Skeletal muscle satellite cell (primary cell): ENCODE measurements at regions not wholly inside any gene's neighbourhood (a gene's known extent, or its start where the extent isn't known, plus 50 kb on each side); places are given as distances from the start of the nearest gene placed in this dataset.
A peak's percentile ranks its signal among the peaks of the same experiment; 100 is the strongest.
"Not testable (repeated sequence)": the region's sequence is repeated elsewhere in the genome, so short reads cannot be mapped to it uniquely, and the experiment has no call there.

Experiments used
- H3K27me3 ChIP-seq: 2 replicates; pipeline ENCODE4 v1.7.0; 2013; ENCODE audit warnings: low read length; ENCODE audit not compliant: control insufficient read depth, insufficient read depth
- H3K36me3 ChIP-seq: 2 replicates; pipeline ENCODE4 v1.7.0; 2013; ENCODE audit warnings: mild to moderate bottlenecking, control low read depth, low read length; ENCODE audit not compliant: insufficient read depth
- H3K4me1 ChIP-seq: 2 replicates; pipeline ENCODE4 v1.7.0; 2013; ENCODE audit warnings: low read length; ENCODE audit not compliant: control insufficient read depth, insufficient read depth
- H3K4me2 ChIP-seq: 2 replicates; pipeline ENCODE4 v1.7.0; 2013; ENCODE audit warnings: mild to moderate bottlenecking, low read length
- H3K4me3 ChIP-seq: 2 replicates; pipeline ENCODE4 v1.7.0; 2013; ENCODE audit warnings: low read length
- H3K9ac ChIP-seq: 2 replicates; pipeline ENCODE4 v1.7.0; 2013; ENCODE audit warnings: mild to moderate bottlenecking, low read depth, low read length, moderate library complexity
- H3K9me3 ChIP-seq: replicated peaks from 2 replicates; pipeline ENCODE4 v1.7.0; 2013; ENCODE audit warnings: mild to moderate bottlenecking, control low read depth, low read length

DNA sequence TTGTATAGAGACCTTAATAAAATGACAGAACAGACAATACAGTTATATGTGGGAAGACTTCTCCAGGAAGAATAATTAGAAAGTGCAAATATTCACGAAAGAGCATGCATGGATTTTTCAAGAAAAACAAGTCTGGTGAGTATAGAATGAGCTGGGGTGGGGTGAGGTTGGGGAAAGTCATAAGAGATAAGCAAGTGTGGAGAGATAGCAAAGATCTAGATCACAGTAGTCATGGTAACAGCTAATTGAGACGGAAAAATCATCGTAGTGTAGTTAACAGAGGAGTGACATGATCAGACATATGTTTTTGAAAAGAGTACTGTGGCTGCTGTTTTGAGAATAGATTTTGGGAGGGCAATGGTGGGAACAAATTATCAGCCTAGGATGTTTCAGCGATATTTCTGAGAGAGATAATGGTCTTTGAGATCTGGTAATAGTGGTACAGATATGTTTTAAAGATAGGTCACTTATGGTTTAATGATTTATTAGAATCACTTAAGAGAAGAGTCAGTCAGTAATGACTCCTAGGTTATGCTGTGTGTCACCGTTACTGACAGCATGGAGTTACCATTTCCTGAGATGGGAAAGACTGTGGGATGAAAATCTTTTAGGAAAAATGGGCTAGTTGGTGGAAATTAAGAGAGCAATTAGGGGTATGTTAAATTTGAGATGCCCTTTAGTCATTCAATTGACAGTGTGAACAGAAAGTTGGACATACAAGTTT is 248.5 kb upstream of the SLC8A1 start:
- Histone ChIP-seq H3K9ac (no peak overlapping the region), H3K36me3 (no peaks in the 10 kb centered on the region), H3K4me1 (no peaks in the 10 kb centered on the region), H3K9me3 (no peaks in the 10 kb centered on the region), H3K27me3 (no peaks in the 10 kb centered on the region), H3K4me2 (no peak overlapping the region), H3K4me3 (no peak overlapping the region)

- H3K9me3 ChIP-seq, H3K4me2 ChIP-seq, H3K36me3 ChIP-seq, H3K4me3 ChIP-seq, H3K9ac ChIP-seq, H3K4me1 ChIP-seq, H3K27me3 ChIP-seq: not testable (repeated sequence)
Measured at GRCh38 chr2:40712197-40712894, 260.5 kb upstream of the SLC8A1 start.

DNA sequence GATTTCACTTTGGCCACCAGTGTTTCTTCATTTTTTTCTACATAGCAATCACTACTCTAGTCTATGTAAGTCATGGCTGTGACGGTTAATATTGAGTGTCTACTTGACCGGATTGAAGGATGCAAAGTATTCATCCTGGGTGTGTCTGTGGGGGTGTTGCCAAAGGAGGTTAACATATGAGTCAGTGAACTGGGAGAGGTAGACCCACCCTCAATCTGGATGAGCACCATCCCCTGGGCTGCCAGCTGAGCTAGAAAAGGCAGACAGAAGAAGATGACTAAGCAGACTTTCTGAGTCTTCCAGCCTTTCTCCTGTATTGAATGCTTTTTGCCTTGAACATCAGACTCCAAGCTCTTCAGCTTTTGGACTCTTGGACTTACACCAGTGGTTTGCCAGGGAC is 265.0 kb upstream of the SLC8A1 start:
- H3K4me1 ChIP-seq = peaks cover 30% of the 10 kb centered on the region
- H3K9me3 ChIP-seq = no peaks in the 10 kb centered on the region
- peak overlapping the region; percentile 70 for H3K4me2 ChIP-seq
- peak overlapping the region; percentile 64 for H3K4me3 ChIP-seq
- peak overlapping the region; percentile 70 for H3K9ac ChIP-seq
- H3K27me3 ChIP-seq = no peaks in the 10 kb centered on the region
- H3K36me3 ChIP-seq = no peaks in the 10 kb centered on the region

DNA sequence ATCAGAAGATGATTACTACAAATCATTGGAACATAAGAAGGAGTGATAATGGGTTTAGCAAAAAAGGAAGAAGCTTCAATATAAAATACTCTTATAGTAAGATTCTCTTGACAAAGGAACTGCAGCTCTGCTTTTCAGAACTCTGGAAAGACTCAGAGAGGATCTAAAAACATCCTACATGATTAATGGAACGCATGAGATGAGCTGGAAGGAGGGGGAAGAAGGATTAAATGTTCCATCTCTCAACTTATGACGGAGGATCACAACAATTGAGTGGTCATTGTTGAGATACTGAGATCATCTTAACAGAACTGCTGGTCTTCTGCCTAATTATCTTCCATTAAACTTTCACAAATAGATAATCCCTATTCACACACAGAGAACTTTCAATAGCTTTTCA is 267.5 kb upstream of the SLC8A1 start:
- H3K27me3 ChIP-seq = no peaks in the 10 kb centered on the region
- H3K9ac ChIP-seq = peak overlapping the region; percentile 37
- H3K4me1 ChIP-seq = peaks cover 31% of the 10 kb centered on the region
- H3K4me2 ChIP-seq = peak overlapping the region; percentile 70
- no peaks in the 10 kb centered on the region for H3K36me3 ChIP-seq
- H3K4me3 ChIP-seq = peak overlapping the region; percentile 47
- no peaks in the 10 kb centered on the region for H3K9me3 ChIP-seq

- H3K27me3 ChIP-seq = no peaks in the 10 kb centered on the region
- H3K9ac ChIP-seq = no peak overlapping the region
- no peaks in the 10 kb centered on the region for H3K36me3 ChIP-seq
- no peaks in the 10 kb centered on the region for H3K9me3 ChIP-seq
- H3K4me3 ChIP-seq = no peak overlapping the region
- H3K4me1 ChIP-seq = peaks cover 31% of the 10 kb centered on the region
- no peak overlapping the region for H3K4me2 ChIP-seq
Measured at GRCh38 chr2:40721595-40721994, 269.7 kb upstream of the SLC8A1 start.

- Histone ChIP-seq H3K4me3 (no peak overlapping the region), H3K9ac (no peak overlapping the region), H3K9me3 (no peaks in the 10 kb centered on the region), H3K36me3 (no peaks in the 10 kb centered on the region), H3K27me3 (no peaks in the 10 kb centered on the region), H3K4me1 (peaks cover 24% of the 10 kb centered on the region), H3K4me2 (no peak overlapping the region)
Measured at GRCh38 chr2:40723194-40723593, 271.3 kb upstream of the SLC8A1 start.

GRCh38 chr2:40725040-40725439 is 273.1 kb upstream of the SLC8A1 start:
- H3K4me1 ChIP-seq = peaks cover 8% of the 10 kb centered on the region
- H3K4me2 ChIP-seq = no peak overlapping the region
- no peaks in the 10 kb centered on the region for H3K9me3 ChIP-seq
- H3K27me3 ChIP-seq = no peaks in the 10 kb centered on the region
- H3K36me3 ChIP-seq = no peaks in the 10 kb centered on the region
- no peak overlapping the region for H3K4me3 ChIP-seq
- H3K9ac ChIP-seq = no peak overlapping the region

DNA sequence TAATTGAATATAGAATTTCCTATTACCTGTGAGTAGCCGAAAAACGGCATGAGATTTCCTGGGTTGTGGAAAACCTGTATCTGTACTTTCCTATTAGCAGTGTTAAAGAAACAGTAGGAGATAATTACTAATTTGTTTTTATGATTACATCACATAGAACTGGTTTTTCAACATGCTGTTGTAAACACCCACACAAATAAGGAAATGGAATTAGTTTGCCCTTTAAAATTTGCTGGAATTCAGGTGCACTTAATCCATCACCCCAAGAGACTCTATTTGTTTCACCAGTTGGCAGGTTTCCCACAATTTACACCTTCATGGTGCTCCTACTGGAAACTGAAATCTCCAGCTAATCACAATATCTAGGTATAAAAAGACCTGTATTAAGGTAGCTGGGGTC is 274.1 kb upstream of the SLC8A1 start:
- Histone ChIP-seq H3K27me3 (no peaks in the 10 kb centered on the region), H3K36me3 (no peaks in the 10 kb centered on the region), H3K9me3 (no peaks in the 10 kb centered on the region), H3K9ac (no peak overlapping the region), H3K4me1 (peaks cover 8% of the 10 kb centered on the region), H3K4me3 (no peak overlapping the region), H3K4me2 (no peak overlapping the region)

DNA sequence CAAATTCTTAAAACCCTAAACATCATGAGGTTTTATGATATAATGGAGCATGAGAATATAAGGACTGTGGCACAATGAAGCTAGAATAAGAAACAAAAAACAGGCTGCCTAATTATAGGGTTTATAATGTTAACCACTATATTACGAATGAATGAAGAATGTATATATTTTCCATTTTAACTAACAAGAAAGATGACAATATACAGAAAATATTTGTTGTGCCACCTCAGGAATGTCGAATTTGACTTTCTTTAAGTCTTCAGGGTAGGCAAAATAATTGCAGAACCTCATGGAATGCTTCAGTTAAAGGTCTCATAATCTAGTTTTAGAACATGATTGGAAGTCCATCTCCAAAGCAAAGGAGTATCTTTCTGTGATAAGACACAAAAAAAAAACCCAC is 282.9 kb upstream of the SLC8A1 start:
- Histone ChIP-seq H3K4me2 (peak overlapping the region; percentile 30), H3K36me3 (no peaks in the 10 kb centered on the region), H3K9me3 (no peaks in the 10 kb centered on the region), H3K4me3 (no peak overlapping the region), H3K9ac (peak overlapping the region; percentile 2), H3K4me1 (peaks cover 27% of the 10 kb centered on the region), H3K27me3 (no peaks in the 10 kb centered on the region)

GRCh38 chr2:40737180-40737579 is 285.3 kb upstream of the SLC8A1 start:
- H3K4me3 ChIP-seq = no peak overlapping the region
- no peaks in the 10 kb centered on the region for H3K36me3 ChIP-seq

GRCh38 chr2:40740419-40740818 is 288.5 kb upstream of the SLC8A1 start:
- Histone ChIP-seq H3K4me2 (no peak overlapping the region), H3K4me3 (no peak overlapping the region), H3K36me3 (no peaks in the 10 kb centered on the region), H3K9ac (no peak overlapping the region), H3K4me1 (peaks cover 7% of the 10 kb centered on the region), H3K9me3 (no peaks in the 10 kb centered on the region), H3K27me3 (no peaks in the 10 kb centered on the region)

More at GRCh38 chr2:40737180-40737579, 285.3 kb upstream of the SLC8A1 start:
- Histone ChIP-seq H3K4me1 (peaks cover 27% of the 10 kb centered on the region), H3K9ac (no peak overlapping the region), H3K4me2 (peak overlapping the region; percentile 15), H3K9me3 (no peaks in the 10 kb centered on the region), H3K27me3 (no peaks in the 10 kb centered on the region)

GRCh38 chr2:40741532-40741931 is 289.6 kb upstream of the SLC8A1 start:
- no peaks in the 10 kb centered on the region for H3K4me1 ChIP-seq
- H3K36me3 ChIP-seq = no peaks in the 10 kb centered on the region
- H3K4me2 ChIP-seq = no peak overlapping the region
- H3K27me3 ChIP-seq = no peaks in the 10 kb centered on the region
- H3K9me3 ChIP-seq = no peaks in the 10 kb centered on the region
- no peak overlapping the region for H3K4me3 ChIP-seq
- H3K9ac ChIP-seq = no peak overlapping the region
